CD4-positive, alpha-beta T cell treated with Interleukin-2 at 100 ng/mL for 4 hours (primary cell): ENCODE measurements at regions not wholly inside any gene's neighbourhood (a gene's known extent, or its start where the extent isn't known, plus 50 kb on each side); places are given as distances from the start of the nearest gene placed in this dataset.
"Not testable (repeated sequence)": the region's sequence is repeated elsewhere in the genome, so short reads cannot be mapped to it uniquely, and the experiment has no call there.

Experiments
- DNase-seq: peaks from one replicate; pipeline ENCODE4 v3.0.0-alpha.2; 2020; ENCODE audit warnings: low spot score

DNA sequence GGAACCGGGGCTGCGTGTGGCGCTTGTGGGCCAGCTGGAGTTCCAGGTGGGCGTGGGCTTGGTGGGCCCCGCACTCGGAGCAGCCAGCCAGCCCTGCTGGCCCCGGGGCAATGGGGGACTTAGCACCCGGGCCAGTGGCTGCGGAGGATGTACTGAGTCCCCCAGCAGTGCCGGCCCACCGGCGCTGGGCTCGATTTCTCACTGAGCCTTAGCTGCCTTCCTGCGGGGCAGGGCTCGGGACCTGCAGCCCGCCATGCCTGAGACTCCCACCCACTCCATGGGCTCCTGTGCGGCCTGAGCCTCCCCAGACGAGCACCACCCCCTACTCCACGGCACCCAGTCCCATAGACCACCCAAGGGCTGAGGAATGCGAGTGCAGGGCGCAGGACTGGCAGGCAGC lies 963.6 kb upstream of the PCDH20 start:
- DNase-seq, result not testable (repeated sequence)

- no peak for DNase-seq
Measured at GRCh38 chr13:62377838-62378237, 962.2 kb upstream of the PCDH20 start.

- DNase-seq, result no peak
Measured at GRCh38 chr13:62375653-62376052, 960.0 kb upstream of the PCDH20 start.

DNA sequence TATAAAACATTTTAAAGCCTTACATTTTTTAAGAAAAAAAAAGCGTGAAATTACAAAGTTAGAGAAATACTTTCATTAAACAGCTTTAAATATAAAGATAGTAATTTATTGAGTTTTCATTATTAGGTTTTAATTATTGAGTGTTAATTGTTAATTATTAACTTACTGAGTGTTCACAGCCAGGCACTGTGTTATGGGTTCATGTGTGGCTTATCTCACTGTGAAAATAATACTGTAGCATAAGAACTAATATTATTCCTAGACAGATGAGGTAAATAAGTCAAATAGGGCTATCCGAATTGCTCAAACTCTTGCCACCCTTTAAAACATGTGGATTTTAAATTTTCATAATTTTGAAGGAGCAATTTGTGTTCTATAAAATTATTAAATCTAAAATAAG lies 956.1 kb upstream of the PCDH20 start:
- no peak for DNase-seq

- DNase-seq, result not testable (repeated sequence)
Measured at GRCh38 chr13:62367971-62368370, 952.3 kb upstream of the PCDH20 start.

GRCh38 chr13:62360609-62361008 lies 945.0 kb upstream of the PCDH20 start:
- DNase-seq, result no peak

DNA sequence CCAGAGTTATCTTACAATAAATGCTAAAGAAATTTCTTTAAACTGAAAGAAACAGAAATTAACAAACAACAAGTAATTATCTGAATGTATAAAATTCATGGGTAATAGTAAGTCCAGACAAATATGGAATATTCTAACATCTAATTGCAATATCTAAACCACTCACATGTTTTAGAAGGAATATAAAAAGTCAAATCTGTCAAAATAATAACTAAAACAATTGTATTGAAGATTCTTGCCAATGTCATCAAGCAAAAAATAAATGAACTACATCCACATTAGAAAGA lies 942.9 kb upstream of the PCDH20 start:
- no peak for DNase-seq

DNA sequence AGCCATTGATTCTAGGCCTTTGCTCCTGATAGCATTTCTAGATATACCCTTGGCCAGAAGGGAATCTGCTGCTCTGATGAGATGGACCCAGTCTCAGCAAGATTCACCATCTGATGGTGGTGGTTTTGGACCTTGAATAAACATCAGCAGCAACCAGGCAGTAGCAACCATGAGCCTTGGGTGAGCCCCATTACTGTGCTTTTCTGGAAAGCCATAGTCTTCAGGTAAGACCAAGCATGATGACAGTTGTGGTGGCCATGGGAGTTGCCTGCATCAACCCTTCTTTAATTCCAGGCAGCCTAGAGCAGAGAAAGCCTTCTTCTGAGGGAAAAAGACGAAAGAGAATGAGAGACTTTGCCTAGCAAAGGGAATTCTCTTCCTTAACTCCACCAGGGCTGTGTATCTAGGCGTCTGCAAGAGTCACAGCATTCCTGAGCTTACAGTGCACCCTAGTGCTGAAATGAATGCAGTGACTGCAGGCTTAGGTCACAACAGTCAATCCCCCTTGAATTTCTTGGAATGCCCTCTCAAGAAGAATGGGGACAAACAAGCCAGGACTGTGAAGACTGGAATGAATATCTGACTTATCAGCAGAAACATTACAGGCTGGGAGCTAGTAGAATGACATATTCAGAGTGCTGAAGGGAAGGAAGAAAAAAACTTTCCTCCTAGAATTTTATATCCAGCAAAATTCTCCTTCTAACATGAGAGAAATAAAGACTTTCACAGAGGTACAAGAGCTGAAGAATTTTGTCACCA lies 942.4 kb upstream of the PCDH20 start:
- DNase-seq, result no peak

DNA sequence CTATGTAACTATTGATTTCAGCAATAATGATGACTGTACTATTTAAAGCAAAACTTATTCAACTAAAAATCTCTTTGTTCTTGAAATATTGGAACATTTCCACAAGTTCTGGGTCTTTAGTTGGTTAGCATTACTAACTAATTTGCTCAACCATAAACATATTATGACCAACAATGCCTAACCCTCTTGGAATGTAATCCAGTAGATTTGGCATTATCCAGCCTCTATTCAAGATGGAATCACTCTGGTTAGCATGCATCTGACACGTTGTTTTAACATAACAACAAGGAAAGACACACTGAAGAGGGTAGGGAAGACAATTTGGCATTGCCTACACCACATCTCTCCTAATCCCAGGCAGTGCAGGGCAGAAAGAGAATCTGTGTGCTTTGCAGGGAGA lies 941.3 kb upstream of the PCDH20 start:
- no peak for DNase-seq

DNA sequence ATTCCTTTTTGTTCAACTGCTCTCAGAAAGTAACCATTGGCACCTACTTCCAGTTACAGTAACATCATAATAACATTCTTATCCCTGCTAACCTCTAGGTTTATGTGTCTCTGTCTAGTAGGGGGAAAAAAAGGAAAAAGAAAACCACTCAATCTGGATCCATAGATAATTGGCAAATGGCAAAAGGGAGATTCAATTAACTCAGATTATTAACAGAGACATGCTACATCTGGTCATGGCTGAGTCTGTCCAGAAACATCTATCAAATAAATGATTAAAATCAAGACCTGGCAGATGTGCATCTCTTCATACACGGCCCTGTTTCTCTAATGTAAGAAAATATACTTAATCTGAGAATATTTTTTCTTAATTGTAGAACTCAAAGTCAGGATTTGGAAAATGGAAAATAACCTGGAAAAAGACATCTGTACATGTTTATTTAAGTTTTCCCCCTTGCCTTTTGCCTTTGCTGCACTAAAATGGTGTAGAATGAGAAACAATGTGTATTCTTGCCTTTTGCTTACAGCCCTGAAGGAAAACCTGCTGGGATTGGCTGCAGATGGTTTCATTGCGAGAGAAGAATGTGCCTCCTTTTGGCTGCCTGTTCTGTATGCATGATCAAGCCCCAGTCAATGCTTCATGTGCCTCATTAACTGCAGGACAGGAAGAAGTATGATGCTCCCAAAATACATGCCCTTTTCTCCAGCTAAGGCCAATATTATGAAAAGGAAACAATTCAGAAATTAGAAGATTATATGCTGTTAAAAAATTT lies 921.6 kb upstream of the PCDH20 start:
- DNase-seq, result no peak

- DNase-seq, result no peak
Measured at GRCh38 chr13:62336507-62336906, 920.9 kb upstream of the PCDH20 start.

DNA sequence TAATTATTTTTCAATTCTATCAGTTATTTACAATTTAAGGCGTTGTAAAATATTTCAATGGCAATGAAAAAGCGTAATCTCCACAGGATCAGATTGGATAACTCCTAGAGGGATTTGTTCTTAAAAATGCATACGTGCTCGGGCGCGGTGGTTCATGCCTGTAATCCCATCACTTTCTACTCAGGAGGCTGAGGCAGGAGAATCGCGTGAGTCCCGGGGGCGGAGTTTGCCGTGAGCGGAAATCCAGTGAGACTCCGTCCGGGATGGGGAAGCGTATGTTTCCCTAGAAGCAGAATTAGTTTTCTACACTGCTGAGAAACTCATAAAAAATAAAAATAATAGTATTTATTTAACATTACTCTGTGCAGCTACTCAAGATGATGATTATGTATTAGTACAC lies 917.8 kb upstream of the PCDH20 start:
- DNase-seq, result no peak

DNA sequence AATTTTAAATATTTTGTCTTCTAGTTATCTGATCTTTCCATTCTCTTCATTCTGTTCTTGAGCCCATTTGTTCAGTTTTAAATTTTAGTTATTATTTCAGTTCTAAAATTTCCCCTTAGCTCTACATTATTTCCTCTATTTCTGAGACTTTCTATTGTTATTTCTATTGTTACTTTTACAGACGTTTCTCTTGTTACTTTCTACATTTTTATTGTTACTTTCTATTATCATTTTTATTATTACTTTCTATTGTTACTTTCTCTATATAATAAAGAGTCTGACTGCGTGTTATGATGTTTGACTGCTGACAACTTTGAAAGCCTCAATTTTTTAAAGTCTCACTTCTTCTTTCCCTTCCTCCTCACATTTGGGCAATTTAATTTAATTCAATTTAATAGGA lies 915.7 kb upstream of the PCDH20 start:
- no peak for DNase-seq

DNA sequence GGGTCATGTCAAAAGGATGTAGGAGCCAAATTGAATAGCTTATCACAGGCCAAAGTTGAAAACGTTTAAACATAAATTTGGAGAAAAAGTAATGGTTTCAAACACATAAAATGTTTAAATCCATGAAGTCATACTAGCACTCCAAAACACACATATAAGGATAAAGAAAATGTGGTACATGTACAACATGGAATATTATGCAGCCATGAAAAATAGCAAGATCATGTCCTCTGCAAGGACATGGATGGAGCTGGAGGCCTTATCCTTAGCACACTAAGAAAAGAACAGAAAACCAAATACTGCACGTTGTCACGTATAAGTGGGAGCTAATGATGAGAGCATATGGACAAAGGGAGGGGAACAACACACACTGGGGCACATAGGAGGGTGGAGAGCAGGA lies 911.7 kb upstream of the PCDH20 start:
- DNase-seq, result no peak

- DNase-seq, result no peak
Measured at GRCh38 chr13:62324842-62325241, 909.2 kb upstream of the PCDH20 start.

GRCh38 chr13:62321895-62322294 lies 906.2 kb upstream of the PCDH20 start:
- DNase-seq, result no peak

GRCh38 chr13:62321139-62321538 lies 905.5 kb upstream of the PCDH20 start:
- DNase-seq, result no peak

DNA sequence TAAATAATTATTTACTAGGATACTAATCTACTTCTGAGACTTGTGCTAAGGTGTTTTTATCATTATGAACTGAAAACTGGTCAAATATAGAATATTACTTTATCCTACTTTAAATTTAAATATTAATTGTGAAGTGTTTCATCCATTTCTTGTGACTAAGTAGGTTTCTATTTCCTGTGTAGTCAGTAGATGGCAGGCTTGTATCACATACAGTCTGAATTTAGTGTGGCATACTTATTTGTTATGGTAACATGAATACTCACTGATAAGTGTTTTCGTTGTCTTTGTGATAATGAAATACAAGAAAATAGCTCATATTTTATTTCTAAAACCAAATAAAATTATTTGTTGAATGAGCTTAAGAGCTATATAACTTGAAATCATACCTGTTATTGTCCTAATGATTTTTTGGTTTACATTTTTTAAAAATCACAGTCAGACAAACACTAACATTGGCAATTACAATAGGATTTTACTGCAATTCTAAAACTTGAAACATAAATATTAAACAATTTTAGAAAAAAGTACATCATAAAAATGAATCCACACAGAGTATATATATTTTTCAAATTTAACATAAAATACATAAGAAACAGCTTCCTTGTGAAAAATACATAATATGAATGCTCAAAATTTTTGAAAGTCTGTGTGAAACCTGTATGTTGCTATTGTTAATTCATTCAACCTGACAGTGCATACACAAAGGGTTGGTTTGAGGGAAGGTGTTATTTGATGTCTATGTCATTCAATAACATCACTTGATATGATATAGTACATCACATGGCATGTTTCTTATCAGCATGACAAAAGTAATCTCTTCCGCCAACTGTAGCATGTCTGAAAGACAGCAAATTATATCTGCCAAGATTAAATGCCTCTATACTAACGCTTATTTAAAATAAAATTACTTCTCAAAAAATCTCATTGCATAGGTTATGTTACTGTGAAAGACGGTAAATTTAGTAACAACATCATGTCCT lies 904.8 kb upstream of the PCDH20 start:
- DNase-seq, result no peak

DNA sequence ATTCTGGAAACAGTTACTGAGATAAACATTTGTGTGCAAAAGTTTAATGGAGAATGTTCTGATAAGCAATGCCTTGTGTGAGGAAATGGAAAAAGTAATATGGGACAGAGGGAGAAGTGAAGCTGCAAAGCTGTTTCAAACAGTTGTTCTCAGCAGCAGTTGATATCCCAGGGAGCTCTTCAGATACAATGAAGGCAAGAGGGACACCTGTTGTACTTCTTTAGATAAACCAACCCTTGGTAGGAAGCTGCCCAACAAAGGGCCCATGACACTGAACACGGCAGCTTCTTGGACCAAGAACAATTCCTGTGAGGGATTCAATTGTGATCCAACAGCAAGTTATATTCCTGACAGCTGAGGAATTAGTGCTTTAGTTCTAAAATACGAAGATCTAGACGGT lies 894.3 kb upstream of the PCDH20 start:
- DNase-seq, result no peak

- no peak for DNase-seq
Measured at GRCh38 chr13:62305756-62306155, 890.1 kb upstream of the PCDH20 start.

GRCh38 chr13:62302341-62302740 lies 886.7 kb upstream of the PCDH20 start:
- DNase-seq, result no peak

- no peak for DNase-seq
Measured at GRCh38 chr13:62299988-62300387, 884.3 kb upstream of the PCDH20 start.

DNA sequence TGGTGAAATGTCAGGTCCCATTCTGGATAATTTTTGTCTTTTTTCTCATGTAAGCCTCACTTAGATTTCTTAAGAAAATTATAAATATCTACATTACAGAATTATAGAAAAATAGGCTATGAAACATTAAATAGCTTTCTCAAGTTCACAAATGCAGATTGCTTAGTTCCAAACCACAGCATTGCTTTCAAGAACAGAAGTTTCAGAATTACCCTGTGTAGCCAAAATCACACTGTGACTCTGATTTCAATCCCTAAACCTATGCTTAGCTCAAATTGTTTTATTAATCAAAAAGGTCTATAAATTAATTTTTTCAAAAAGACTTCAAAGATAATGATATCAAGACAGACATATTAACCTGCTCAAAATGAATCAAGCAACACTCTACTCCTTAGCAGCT lies 881.2 kb upstream of the PCDH20 start:
- no peak for DNase-seq
